ENCODE measurements at regions not wholly inside any gene's neighbourhood (a gene's known extent, or its start where the extent isn't known, plus 50 kb on each side); places are given as distances from the start of the nearest gene placed in this dataset.

- H3K4me1 ChIP-seq, result no peaks in the 10 kb centered on the region
- DNase-seq, result no peak
- no peak overlapping the region for H3K27ac ChIP-seq
- intact Hi-C loops (cut with DNase I), result no loop called here
- ATAC-seq, result no peak
- WGBS (ENCODE audit: insufficient coverage, low coverage, low lambda C conversion rate, missing lambda C conversion rate), result 44% methylated on average over 2 of the region's 2 CpGs
- H3K27me3 ChIP-seq, result no peaks in the 10 kb centered on the region
- no peaks in the 10 kb centered on the region for H3K36me3 ChIP-seq
- H3K9me3 ChIP-seq, result no peaks in the 10 kb centered on the region
- no peak overlapping the region for H3K4me3 ChIP-seq
- TF ChIP-seq POLR2A (IDR thresholded peaks at IDR 0.05) (no peak), CTCF (IDR thresholded peaks at IDR 0.05) (no peak)
Measured at GRCh38 chr2:41644936-41645335, 402.9 kb upstream of the PKDCC start.

DNA sequence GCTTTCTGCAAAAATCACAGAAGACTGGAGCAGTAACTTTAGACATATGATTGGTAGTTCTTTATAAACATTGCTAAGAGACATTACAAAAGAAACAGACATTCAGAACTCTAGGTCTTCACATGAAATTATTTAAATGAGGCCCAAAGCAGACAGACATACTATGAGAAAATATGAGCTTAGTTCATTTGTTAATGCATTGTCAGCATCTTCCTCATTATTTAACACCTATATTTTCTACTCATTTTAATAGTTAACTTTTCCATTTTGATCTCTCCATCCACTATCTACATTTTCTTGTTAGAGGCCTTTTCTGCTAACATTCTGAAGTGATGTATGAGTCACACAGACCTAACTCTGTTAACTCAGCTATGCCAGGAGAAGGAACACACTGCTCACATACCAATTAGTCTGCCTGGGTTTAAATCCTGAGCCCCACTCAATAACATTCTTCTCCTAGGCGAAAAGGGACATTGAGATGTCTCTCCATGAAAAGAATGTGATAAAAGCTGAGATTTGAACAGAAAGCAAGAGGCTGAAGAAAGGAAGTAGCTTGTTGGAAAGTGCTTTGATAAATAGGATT is 400.3 kb upstream of the PKDCC start:
- no peak overlapping the region for H3K4me3 ChIP-seq
- H3K27ac ChIP-seq, result no peak overlapping the region
- H3K9me3 ChIP-seq, result no peaks in the 10 kb centered on the region
- no peaks in the 10 kb centered on the region for H3K36me3 ChIP-seq
- no peaks in the 10 kb centered on the region for H3K4me1 ChIP-seq
- WGBS (ENCODE audit: insufficient coverage, low coverage, low lambda C conversion rate, missing lambda C conversion rate), result 57% methylated on average over 1 of the region's 1 CpG
- intact Hi-C loops (cut with DNase I), result no loop called here
- DNase-seq (no peak), ATAC-seq (no peak)
- no peaks in the 10 kb centered on the region for H3K27me3 ChIP-seq
- no peak for TF ChIP-seq CTCF (IDR thresholded peaks at IDR 0.05)
- no peak for TF ChIP-seq POLR2A (IDR thresholded peaks at IDR 0.05)

DNA sequence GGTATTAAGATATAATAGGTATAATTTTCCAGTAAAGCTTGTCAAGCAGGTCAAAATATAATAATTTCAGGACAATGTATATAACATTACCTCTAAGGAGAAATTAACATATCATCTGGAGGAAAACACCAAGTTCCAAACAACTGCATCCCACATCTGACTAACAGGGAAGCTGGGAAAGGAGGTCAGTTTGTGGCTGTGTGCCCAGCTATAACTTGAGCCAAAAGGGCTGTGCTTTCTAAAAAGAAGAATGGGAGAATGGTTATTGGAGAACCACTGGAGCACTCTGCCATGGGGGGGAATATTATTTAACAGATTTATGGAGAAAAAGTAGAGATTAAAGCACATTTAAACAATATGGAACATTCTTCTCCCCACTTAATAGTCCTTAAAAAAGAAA is 390.6 kb upstream of the PKDCC start:
- Histone ChIP-seq H3K4me1 (no peaks in the 10 kb centered on the region), H3K27ac (no peak overlapping the region), H3K27me3 (no peaks in the 10 kb centered on the region), H3K9me3 (no peaks in the 10 kb centered on the region), H3K36me3 (no peaks in the 10 kb centered on the region), H3K4me3 (no peak overlapping the region)
- ATAC-seq (no peak), DNase-seq (no peak)
- intact Hi-C loops (cut with DNase I), result no loop called here
- no peak for TF ChIP-seq POLR2A (IDR thresholded peaks at IDR 0.05)
- no peak for TF ChIP-seq CTCF (IDR thresholded peaks at IDR 0.05)

- Histone ChIP-seq H3K9me3 (no peaks in the 10 kb centered on the region), H3K27me3 (no peaks in the 10 kb centered on the region), H3K4me1 (no peaks in the 10 kb centered on the region), H3K4me3 (no peak overlapping the region), H3K36me3 (no peaks in the 10 kb centered on the region), H3K27ac (no peak overlapping the region)
- intact Hi-C loops (cut with DNase I), result no loop called here
- ATAC-seq (no peak), DNase-seq (no peak)
- no peak for TF ChIP-seq CTCF (IDR thresholded peaks at IDR 0.05)
- no peak for TF ChIP-seq POLR2A (IDR thresholded peaks at IDR 0.05)
Measured at GRCh38 chr2:41659758-41660157, 388.1 kb upstream of the PKDCC start.

DNA sequence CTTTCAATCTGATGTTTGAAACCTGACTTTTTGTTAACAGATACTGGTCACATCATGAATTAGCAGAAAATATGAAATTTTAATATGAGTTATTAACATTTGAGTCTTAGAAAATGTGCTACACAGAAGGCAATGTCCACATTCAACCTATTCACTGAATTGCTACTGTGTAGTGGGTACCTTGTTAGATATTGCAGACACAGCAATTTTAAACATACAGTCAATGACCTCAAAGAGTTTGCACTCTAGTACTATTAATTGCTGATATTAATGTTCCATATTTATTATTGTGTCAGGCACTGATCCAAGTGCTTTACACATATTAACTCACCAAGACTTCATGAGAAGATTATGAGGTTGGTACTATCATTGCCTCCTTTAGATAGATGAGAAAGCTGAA is 385.4 kb upstream of the PKDCC start:
- no peaks in the 10 kb centered on the region for H3K9me3 ChIP-seq
- no peaks in the 10 kb centered on the region for H3K4me1 ChIP-seq
- no peak for ATAC-seq
- TF ChIP-seq POLR2A (IDR thresholded peaks at IDR 0.05) (no peak), CTCF (IDR thresholded peaks at IDR 0.05) (no peak)
- H3K36me3 ChIP-seq, result no peaks in the 10 kb centered on the region
- intact Hi-C loops (cut with DNase I), result no loop called here
- no peak overlapping the region for H3K4me3 ChIP-seq
- no peak overlapping the region for H3K27ac ChIP-seq
- DNase-seq, result no peak
- no peaks in the 10 kb centered on the region for H3K27me3 ChIP-seq
